ENCODE measurements at regions not wholly inside any gene's neighbourhood (a gene's known extent, or its start where the extent isn't known, plus 50 kb on each side); places are given as distances from the start of the nearest gene placed in this dataset.

DNA sequence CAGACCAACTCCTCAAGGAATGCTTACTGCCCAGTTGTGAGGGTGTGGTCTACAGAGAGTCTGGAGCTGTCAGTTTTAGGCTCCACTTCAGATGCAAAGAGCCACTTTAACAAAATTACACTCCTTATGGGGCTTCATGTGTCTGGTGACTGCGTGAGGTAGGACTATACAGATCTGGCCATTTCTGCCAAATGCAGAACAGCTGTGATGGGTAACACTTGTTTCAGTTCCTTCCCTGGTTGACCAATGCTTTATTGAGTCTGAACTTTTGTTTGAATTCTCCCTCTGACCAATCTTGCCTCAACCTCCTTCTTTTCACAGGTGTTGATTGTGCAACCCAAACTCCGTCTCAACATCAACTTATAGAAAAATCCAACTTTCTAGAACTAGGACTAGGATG, 181.2 kb downstream of the OMA1 start:
- no peak for DNase-seq

DNA sequence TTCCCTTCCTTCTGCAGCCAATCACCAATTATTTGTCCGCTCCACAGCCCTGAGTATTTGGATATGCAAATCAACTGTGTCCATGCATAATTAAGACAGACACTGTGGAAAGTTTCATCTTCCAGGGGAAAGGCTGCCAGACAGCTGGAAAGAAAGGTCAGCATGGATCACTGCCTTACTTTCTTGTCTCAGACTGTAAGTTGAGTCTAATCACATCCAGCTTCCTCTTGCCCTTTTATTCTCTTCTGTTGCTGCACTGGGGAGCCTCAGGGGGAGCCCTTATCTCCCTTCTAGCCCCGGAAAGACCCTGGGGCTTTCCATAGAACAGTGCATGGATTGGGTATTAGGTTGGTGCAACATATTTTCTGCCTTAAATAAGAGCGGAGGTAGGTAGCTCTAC, 182.9 kb downstream of the OMA1 start:
- DNase-seq = no peak

DNA sequence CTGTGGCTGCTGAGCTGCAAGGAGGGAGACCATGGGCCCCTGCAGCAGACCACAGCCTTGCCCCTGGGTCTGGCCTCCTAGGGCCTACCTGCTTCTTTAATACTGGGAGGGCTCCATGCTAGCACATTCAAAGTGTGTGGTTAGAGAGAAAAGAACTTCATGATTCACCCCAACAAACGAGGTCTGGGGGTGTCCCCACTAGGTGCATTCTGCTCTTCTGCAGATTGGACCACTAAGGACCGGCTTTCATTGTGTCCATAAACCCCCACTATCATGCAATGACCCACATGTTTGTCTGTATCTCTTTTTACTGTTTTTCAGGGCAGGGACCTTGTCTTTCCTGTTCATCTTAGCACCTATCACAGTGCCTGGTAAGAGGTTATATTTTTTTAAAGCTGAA, 185.4 kb downstream of the OMA1 start:
- no peak for DNase-seq

DNA sequence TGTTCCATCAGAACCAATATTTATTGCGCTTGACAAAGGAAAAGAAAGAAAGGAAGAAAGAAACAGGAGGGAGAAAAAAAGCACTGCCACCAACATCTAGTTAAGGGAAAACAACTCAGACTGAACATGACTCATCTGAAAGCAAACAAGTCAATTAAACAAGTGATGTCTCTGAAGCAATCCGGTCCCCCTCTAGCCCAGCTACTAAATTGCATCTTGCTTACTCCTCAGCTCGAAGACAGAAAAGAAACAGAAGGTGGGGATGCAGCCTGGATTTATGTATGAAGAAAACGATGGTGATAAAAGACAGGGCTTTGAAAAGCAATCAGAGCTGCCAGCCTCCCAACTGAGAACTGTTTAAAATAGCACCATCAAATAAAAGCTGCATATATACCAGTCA, 188.2 kb downstream of the OMA1 start:
- DNase-seq = no peak

DNA sequence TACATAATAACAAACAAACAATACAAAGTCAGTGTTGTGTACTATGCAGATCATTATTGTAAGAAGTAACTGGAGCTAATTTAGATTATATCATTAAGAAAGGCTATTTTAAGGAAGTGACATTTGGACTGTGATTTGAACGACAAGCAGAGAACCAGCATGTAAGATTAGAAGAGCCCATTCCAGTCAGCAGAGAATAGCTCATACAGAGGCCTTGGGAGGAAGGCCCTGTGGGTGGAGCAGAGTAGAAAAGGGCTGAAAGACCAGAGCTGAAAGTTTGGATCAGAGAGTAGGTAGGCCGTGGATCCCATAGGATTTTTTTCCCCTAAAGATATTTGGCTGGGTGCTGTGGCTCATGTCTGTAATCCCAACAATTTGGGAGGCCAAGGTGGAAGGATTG, 190.1 kb downstream of the OMA1 start:
- no peak for DNase-seq

DNA sequence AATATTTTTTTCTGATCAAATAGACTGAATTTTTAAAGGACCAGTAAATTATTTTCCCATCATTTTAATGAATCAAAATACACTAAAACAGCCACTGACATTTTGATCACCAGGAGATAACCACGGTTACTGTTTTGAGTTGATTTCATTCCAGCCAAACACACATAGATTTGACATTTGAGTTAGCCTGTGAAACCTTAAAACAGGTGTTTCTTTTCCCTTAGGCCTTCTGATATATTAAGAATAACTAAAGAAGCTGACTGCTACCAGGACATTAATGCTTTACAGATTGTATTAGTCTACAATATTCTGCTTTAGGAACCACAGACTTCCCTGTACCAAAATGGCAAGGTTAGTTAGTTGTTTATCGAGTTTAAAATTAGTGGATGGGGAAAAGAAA, 193.4 kb downstream of the OMA1 start:
- DNase-seq = no peak

DNA sequence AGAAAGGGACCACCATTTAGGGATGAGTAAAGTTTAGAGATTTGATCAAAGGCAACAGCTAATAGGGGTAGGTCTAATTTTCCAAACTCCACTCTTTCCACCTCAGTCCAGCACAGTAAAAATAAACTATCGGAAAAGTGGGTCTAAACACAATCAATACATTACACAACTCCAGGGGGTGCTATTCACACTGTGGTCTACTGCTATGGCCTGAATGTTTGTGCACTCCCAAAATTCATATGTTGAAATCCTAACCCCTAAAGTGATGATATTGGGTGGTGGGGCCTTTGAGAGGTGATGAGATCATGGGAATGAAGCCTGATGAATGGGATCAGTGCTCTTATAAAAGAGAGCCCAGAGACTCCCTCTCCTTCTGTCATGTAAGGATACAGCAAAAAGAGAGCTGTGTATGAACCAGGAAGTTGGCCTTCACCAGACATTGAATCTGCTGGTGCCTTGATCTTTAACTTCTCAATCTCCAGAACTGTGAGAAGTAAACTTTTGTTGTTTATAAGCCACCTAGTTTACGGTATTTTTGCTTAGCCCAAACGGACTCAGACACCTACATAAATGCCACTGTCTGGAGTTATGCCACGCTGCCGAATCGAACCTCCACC, 193.9 kb downstream of the OMA1 start:
- no peak for DNase-seq

DNA sequence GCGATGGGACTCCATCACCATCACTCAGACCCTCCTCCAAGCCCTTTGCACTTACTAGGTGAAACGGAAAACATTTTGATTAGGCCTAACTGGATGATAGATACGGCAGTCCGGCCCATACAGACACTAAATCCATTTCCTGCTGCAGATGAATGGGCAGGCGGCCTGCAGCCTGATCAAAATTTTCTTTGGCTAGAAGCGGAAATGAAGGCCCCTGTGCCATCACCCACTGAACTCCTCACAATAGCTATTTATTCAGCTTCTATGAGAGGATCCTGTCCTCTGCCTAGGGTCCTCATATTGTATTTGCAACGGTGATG, 200.5 kb downstream of the OMA1 start:
- DNase-seq = no peak

DNA sequence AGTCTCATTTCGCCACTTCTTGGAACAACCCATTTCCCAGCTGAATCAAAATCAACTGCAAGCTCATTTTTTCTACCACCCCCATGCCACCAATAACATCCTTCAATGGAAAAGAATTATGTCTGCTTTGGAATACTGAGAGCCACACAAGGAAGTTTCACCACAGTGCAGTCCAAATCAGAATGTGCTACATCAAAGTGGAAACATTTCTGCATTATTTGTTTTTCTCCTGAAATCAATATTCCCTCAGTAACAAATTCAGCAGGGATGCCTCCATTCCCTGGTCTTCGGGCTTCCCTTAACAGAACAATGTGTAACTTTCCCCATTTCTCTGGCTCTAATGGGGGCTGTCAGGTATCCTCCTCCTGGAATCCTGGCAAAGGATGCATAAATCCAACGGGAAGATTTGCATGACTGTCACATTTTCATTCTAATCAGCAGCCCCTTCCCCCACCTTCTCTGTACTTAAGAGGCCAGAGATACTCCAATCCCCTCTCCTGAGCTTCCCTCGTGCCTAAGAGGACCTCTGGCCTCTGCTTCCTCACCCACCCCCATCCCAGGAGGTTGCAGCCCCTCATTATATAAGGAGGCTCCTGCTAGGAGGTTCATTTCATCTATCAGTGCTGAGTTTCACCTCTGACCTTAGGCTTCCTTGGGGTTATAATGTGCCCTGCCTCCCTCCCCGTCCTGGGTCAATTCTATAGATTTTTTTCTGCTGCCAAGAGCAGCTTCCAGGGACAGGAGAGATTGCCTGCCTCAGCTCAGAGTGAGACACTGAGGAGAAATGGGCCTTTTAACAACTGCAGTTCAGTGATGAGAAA, 201.1 kb downstream of the OMA1 start:
- no peak for DNase-seq

DNA sequence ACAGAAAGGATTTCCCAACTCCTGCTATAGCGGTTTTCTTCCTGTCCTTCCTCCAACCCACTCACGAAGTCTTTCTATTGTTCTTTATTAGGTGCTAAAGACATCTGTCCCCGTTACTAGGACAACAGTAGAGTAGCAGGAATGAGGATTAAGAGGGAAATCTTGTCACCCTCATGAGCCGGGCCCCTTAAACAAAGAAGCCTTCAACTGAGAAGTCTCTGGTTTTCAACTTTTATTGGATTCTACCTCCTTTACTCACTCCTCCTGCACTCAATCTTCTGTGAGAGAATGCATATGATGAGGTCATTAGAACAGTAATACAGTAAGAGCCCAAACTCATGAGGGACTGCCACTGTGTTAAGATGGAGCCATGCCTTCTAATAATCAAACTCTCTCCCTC, 206.3 kb downstream of the OMA1 start:
- DNase-seq = no peak

DNA sequence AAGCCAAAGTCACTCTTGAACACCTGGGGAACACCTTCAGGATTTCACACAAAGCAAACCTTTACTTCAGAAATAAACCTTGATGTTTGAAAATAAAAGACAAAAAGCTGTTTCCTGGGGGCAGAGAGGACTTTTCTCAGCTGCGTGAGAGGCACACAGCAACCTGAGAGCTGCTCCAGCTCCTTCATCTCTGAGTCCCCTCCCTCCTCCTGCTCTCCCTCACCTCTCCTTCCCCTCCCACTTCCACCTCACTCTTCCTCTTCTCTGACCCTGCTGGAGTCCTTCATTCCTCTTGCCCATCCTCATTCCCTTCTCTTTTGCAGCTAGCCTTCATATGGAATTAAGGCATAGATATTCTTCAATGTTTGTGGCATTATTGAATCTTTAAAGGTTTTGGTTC, 208.4 kb downstream of the OMA1 start:
- no peak for DNase-seq

DNA sequence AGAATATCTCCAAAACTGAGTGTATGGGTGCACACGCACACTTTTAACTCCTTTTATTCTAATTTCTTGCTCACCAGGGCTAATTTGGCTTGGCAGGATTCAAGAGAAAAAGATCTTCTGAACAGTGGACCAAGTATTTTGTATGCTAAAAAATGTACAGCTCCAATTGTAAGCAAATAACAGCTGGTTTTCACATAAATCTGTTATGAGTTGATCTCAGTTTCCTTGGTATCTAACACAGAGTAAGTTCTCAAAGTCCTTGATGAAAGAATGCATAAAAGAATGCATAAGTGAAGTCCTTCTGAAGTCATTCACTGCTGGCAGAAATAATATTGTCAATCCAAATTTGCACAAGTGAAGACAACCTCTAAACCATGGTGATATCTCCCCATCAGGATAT, 213.0 kb downstream of the OMA1 start:
- no peak for DNase-seq

DNA sequence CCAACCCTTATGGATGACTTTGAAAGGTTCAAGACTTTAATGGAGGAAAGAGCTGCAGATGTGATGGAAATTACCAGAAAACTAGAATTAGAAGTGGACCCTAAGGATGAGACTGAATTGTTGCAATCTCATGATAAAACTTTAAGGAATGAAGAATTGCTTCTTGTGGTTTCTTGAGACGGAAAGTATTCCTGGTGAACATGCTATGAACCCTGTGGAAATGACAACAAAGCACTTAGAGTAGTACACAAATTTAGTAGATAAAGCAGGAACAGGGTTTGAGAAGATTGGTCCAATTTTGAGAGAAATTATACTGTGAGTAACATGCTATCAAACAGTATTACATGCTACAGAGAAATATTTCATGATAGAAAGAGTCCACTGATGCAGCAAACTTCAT, 215.4 kb downstream of the OMA1 start:
- DNase-seq = no peak

DNA sequence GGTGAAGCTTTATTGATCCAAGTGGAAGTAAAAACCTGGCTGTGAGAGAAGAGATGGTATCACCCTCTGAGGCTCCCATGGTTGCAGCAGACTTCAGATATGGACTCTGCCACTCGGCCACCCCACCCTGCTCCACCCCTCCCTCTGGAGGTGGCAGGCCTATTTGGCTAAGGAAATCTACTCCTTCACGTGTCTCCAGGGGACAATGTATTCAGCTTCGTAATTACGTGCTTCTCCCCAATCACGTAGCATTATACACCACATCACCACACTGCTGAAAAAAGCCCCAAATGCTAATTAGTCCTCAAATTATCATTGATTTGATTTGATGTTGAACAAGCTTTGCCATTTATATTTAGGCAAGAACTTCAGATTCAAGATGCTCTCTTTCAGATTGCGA, 220.7 kb downstream of the OMA1 start:
- no peak for DNase-seq

DNA sequence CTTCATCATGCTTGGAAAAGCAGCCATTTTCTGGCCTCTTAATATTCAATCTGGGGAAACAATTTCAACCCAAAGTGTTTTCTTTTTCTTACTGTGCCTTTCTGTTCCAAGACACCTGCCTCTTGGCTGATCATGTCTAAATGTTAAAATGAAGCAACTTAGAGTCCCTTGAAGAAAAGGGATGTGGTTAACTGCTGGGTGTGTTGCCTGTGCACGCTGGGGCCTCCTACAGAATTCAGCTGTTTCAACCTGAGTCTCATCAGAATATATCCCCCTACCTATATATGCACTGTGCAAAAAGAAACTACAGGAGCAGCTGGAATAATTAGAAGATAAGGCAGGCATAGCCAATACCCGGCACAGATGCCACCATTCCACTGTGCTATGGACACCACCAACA, 222.0 kb downstream of the OMA1 start:
- DNase-seq = no peak

DNA sequence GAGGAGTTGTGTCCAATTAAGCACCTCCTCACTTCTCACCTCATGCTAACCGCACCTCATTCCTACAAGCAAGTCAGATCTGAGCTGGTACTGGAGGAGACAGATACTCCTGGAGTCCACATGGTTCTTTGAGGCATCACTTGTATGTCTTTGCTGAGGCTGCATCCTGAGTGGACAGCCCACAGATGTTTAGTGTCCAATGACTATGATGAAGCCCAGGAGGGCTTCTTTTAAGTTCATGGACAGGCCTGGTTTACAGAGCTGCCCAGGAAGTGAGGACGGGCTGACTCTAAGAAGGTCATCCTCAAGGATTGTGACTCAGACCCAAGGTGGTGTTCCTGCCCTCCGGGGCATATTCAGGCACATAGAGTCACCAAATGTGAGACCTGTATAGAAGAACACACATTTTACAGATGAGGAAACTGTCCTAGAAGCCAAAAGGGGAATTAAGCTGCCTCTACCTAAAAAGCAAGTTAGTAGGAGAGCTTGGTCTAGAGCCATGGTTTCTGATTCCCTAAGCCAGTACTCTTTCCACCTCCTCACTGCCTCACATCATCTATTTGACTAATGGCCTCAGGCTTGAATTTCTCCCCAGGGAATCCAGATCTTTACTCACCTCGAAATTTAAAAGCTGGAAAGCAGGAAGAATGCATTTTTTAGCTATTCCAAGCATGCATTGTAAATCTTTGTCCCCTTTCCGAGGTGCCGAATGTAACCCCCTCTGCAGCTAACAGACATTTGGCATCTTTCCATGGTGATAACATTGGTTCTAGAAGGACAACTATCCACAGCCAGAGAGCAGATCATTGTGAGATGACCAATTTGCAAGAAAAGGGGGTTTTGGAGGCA, 228.1 kb downstream of the OMA1 start:
- no peak for DNase-seq

DNA sequence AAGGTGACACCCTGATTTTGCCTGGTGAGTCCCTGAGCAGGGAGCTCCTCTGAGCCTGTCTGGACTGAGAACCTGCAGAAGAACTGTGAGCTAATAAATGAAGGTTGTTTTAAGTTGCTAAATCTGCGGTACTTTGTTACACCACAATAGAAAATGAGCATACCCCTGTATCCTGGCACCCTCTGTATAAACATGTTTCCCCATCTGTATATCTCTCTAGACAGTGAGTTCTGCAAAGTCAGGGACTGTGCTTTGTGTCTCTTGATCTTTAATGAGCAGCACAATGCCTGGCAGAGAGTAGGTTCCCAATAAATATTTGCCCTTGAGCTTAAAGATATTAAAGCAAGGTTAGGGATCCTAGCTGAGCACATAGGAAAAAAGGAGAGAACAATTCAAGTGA, 228.8 kb downstream of the OMA1 start:
- DNase-seq = no peak

DNA sequence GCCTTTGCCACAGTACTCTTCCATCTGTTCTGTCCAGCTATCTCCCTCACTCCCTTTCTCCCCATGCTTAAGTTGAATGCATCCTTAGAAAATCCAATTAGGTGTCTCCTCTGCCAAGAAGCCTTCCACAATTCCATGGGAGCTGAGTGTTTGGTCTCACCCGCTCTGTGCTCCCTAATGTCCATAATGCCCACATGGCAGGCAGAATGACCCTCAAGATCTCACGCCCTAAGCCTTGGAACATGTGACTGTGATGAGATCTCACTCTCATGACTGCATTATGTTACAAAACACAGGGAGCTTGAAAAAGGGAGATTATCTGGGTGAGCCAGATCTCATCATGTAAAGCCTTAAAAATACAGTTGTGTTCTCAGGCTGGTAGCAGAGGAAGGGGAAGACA, 229.4 kb downstream of the OMA1 start:
- no peak for DNase-seq

DNA sequence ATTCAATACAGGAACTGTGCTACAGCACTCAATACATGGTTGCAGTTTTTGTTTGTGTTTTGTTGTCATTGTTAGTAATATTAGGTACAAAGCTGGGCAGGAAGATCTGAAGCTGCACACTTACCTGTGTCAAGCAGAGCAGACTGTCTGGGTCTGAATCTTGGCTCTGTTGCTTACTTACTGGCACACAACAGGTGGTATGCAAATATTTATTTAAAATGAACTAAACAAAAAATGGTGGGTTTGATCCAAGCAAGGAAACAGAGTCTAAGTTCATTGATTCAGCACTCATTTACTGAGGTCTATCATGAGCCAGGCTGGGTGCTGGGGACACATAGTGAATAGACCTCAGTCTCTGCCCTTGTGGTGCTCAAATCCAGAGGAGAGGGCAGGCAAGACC, 230.4 kb downstream of the OMA1 start:
- no peak for DNase-seq

DNA sequence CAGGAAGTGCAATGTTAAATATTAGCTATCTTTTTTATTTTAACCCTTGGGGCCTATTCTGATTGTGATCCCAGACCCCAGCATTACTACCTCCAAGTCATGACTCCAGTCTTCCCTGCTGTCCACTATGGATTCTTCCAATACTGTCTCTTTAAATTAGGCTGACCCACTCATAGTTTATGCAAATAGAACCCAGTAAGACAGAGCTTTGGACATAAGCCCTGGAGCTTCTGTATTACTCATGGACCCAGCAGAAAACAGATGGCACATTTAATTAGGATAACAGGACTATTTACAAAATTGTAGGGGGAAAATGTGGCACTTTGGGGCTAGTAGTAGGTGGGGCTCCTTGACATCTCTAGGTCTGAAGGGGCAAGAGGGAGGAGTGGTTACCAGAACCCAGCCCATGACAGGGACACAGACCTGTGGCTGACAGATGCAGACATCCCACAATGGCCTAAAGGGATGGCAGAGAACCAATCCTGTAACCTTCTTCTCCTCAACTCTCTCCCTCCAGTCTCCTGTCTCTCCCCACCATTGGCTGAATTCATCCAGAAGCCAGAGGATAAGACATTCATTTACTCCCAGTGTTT, 233.5 kb downstream of the OMA1 start:
- no peak for DNase-seq

DNA sequence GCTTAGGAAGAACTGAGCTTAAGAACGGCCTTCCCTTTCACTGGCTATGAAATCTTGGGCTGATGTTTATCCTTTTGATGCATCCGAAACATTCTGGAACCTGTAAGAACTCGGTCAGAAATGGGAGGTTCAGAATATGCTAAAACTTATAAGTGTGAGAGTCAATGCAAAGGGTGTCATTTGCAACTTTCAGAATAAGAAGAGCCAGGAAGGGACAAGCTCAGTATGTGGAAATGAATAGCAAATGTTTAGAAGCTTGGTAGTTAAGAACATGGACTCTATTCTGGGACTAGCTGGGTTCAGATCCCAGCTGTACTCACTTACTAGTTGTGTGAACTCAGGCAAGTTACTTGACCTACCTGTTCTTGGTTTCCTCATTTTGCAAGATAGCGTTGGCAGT, 234.1 kb downstream of the OMA1 start:
- no peak for DNase-seq

DNA sequence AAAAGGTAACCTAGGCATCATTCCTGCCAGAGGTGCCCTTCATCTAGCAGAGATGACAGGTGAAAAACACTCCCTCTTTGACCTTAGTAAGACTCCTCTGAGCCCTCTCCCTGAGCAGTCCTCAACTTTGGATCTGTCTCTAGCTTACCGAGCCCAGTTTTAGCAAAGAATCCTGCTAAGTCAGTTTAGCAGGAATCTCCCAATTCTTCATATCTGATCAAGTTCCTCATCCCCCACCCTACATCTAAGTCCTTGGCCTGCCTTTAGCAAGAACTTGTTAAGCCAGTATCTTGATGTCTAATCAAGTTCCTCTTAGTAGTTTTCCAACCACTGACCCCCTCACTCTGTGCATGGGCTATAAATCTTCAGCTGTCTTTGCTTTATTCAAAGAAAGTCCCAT, 235.6 kb downstream of the OMA1 start:
- DNase-seq = no peak

DNA sequence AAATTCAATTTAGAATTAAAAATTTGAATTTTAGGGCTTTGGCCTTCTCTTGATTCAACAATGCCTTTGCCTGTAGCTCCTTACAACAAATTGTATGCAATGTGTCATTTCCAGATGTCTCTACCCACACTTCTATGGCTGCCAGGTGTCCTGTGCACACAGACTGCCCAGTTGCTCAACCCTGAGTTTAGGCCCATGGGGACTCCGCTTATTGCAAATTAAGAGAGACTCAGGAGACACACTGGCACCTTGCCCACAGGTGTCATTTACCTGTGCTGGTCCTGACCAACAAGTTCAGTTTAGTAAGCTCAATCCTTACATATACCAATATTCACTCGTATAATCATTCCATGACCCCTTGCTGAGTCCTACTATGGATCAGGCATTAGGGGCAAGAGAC, 236.1 kb downstream of the OMA1 start:
- no peak for DNase-seq

DNA sequence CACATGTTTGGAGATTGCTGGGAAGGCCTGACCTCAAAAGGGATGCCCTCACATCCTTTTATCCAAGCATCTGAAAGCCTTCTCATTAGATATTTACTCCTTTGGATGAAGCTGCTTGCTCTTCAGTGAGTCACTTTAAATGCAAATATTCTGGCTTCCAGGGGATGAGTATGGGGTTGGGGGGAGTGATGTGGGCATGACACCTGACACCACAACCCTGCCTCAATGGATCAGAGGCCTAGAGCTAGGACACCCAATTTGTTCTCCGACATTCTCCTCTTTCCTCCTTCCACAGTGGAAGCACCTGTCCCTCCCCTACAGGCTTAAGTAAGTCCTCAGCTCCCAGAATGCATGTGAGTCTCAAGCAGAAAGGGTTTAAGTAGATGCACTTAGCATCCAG, 238.3 kb downstream of the OMA1 start:
- DNase-seq = no peak
